IMR-90 (cell line): ENCODE measurements at regions not wholly inside any gene's neighbourhood (a gene's known extent, or its start where the extent isn't known, plus 50 kb on each side); places are given as distances from the start of the nearest gene placed in this dataset.

Source experiments
- ATAC-seq: fragments of 200-7000 bp; cut with Tn5 transposase; 2 replicates; pipeline ENCODE4 v1.9.1; 2020; ENCODE audit warnings: low read depth, mild to moderate bottlenecking, moderate library complexity
- BruUV-seq: library from RNA; stranded (reverse); fragments of 400-500 nt; replicated peaks from 2 replicates; lab custom pipeline; 2021; lab: Mats Ljungman, UMichigan
- CTCF ChIA-PET: fragments of 300-600 bp; formaldehyde crosslinking; extraction: SDS; loops from one replicate; lab custom pipeline; 2021; ENCODE audit warnings: antibody characterized with exemption; lab: Yijun Ruan, JAX
- POLR2A ChIA-PET: fragments of 300-600 bp; sonication (Branson Sonifier 250); formaldehyde crosslinking; loops from one replicate; lab custom pipeline; 2022; ENCODE audit warnings: antibody characterized with exemption; ENCODE audit not compliant: unreplicated experiment; lab: Charles Lee
- DNase-seq: peaks from one replicate; pipeline ENCODE4 v3.0.0; 2013
- H2AFZ ChIP-seq: replicated peaks from 2 replicates; pipeline ENCODE3; 2013; ENCODE audit warnings: low read length, mild to moderate bottlenecking; ENCODE audit not compliant: poor library complexity
- H2AK5ac ChIP-seq: 2 replicates; pipeline ENCODE4 v1.6.1; 2013; ENCODE audit warnings: low read depth, low read length, inconsistent platforms
- H2AK9ac ChIP-seq: replicated peaks from 2 replicates; pipeline ENCODE3; 2013; ENCODE audit warnings: mild to moderate bottlenecking, low read depth, low read length, moderate library complexity; ENCODE audit not compliant: poor library complexity
- H2BK120ac ChIP-seq: 2 replicates; pipeline ENCODE4 v1.6.1; 2013; ENCODE audit warnings: low read depth, low read length, inconsistent platforms
- H2BK15ac ChIP-seq: 3 replicates; pipeline ENCODE4 v1.6.1; 2013; ENCODE audit warnings: low read depth, low read length, inconsistent platforms
- H2BK20ac ChIP-seq: 2 replicates; pipeline ENCODE4 v1.6.1; 2013; ENCODE audit warnings: low read depth, mild to moderate bottlenecking, inconsistent platforms, low read length, moderate library complexity
- H2BK5ac ChIP-seq: 2 replicates; pipeline ENCODE4 v1.6.1; 2013; ENCODE audit warnings: mild to moderate bottlenecking, low read depth, low read length, inconsistent platforms; ENCODE audit not compliant: poor library complexity, severe bottlenecking
- H3K14ac ChIP-seq: replicated peaks from 2 replicates; pipeline ENCODE4 v1.6.1; 2013; ENCODE audit warnings: low read depth, low read length, inconsistent platforms
- H3K18ac ChIP-seq: 2 replicates; pipeline ENCODE4 v1.6.1; 2013; ENCODE audit warnings: low read depth, low read length, control low read depth
- H3K23ac ChIP-seq: 2 replicates; pipeline ENCODE4 v1.6.1; 2013; ENCODE audit warnings: low read depth, low read length, inconsistent platforms
- H3K27ac ChIP-seq: 2 replicates; pipeline ENCODE4 v1.5.1; 2013; ENCODE audit warnings: mild to moderate bottlenecking, control low read depth, low read length; ENCODE audit not compliant: insufficient read depth
- H3K27me3 ChIP-seq: 2 replicates; pipeline ENCODE4 v1.6.1; 2013; ENCODE audit warnings: low read length; ENCODE audit not compliant: control insufficient read depth, insufficient read depth
- H3K36me3 ChIP-seq: 2 replicates; pipeline ENCODE4 v1.6.1; 2013; ENCODE audit warnings: low read length, mixed read lengths; ENCODE audit not compliant: control insufficient read depth, insufficient read depth
- H3K4ac ChIP-seq: 2 replicates; pipeline ENCODE4 v1.6.1; 2013; ENCODE audit warnings: low read depth, low read length, inconsistent platforms
- H3K4me1 ChIP-seq: 2 replicates; pipeline ENCODE4 v1.6.1; 2013; ENCODE audit warnings: low read length, mixed read lengths; ENCODE audit not compliant: control insufficient read depth, insufficient read depth
- H3K4me2 ChIP-seq: 2 replicates; pipeline ENCODE4 v1.6.1; 2013; ENCODE audit warnings: low read depth, mild to moderate bottlenecking, control low read depth, low read length, moderate library complexity
- H3K4me3 ChIP-seq: 2 replicates; pipeline ENCODE4 v1.5.1; 2013; ENCODE audit warnings: low read depth, mild to moderate bottlenecking, control low read depth, low read length, moderate library complexity; ENCODE audit not compliant: insufficient read depth
- H3K56ac ChIP-seq: 2 replicates; pipeline ENCODE4 v1.6.1; 2013; ENCODE audit warnings: low read length, inconsistent platforms; ENCODE audit not compliant: insufficient read depth; ENCODE audit errors: extremely low read depth
- H3K79me1 ChIP-seq, 2 experiments: 2 replicates each; pipeline ENCODE4 v1.6.1; 2013; ENCODE audit warnings: low read length in 2 of 2, inconsistent platforms in 1 of 2, low read depth in 1 of 2
- H3K9ac ChIP-seq: 2 replicates; pipeline ENCODE4 v1.6.1; 2013; ENCODE audit warnings: low read depth, low read length, control low read depth
- H3K9me1 ChIP-seq: 2 replicates; pipeline ENCODE4 v1.6.1; 2013; ENCODE audit warnings: low read length, inconsistent platforms; ENCODE audit not compliant: insufficient read depth
- H3K9me3 ChIP-seq: 2 replicates; pipeline ENCODE4 v1.6.1; 2013; ENCODE audit warnings: low read length; ENCODE audit not compliant: control insufficient read depth, insufficient read depth
- H4K20me1 ChIP-seq: 2 replicates; pipeline ENCODE4 v1.6.1; 2013; ENCODE audit warnings: low read length, inconsistent platforms; ENCODE audit not compliant: insufficient read depth
- H4K5ac ChIP-seq: 2 replicates; pipeline ENCODE4 v1.6.1; 2013; ENCODE audit warnings: mild to moderate bottlenecking, low read depth, low read length, control low read depth
- H4K8ac ChIP-seq, 2 experiments: 2 replicates each; pipeline ENCODE4 v1.6.1; 2013; ENCODE audit warnings: low read depth in 2 of 2, low read length in 2 of 2, control low read depth in 1 of 2, inconsistent platforms in 1 of 2
- H4K91ac ChIP-seq: 2 replicates; pipeline ENCODE4 v1.6.1; 2013; ENCODE audit warnings: low read depth, low read length, inconsistent platforms; ENCODE audit not compliant: insufficient read depth
- BHLHE40 ChIP-seq: fragments of 150-350 bp; IDR thresholded peaks from 2 replicates; pipeline ENCODE4 v1.6.1; 2016; ENCODE audit warnings: mild to moderate bottlenecking, low read depth, low read length
- CHD1 ChIP-seq: IDR thresholded peaks from 2 replicates; pipeline ENCODE4 v1.6.1; 2012; ENCODE audit warnings: low read depth, low read length, improper control_type of control experiment
- CTCF ChIP-seq: conservative IDR thresholded peaks from 2 replicates; pipeline ENCODE4 v1.5.1; 2012; ENCODE audit warnings: mild to moderate bottlenecking, low read depth, low read length, improper control_type of control experiment
- ELK1 ChIP-seq: fragments of 150-350 bp; IDR thresholded peaks from 2 replicates; pipeline ENCODE4 v1.6.1; 2016; ENCODE audit warnings: low read depth, mild to moderate bottlenecking, low read length, moderate library complexity, borderline replicate concordance
- FOS ChIP-seq: fragments of 150-350 bp; IDR thresholded peaks from 2 replicates; pipeline ENCODE4 v1.6.1; 2016; ENCODE audit warnings: low read depth, low read length
- MAFK ChIP-seq: IDR thresholded peaks from 2 replicates; pipeline ENCODE4 v1.6.1; 2012; ENCODE audit warnings: low read depth, low read length, improper control_type of control experiment
- MAZ ChIP-seq: IDR thresholded peaks from 2 replicates; pipeline ENCODE4 v1.6.1; 2012; ENCODE audit warnings: low read depth, mild to moderate bottlenecking, low read length, improper control_type of control experiment, moderate library complexity, borderline replicate concordance
- MXI1 ChIP-seq: IDR thresholded peaks from 2 replicates; pipeline ENCODE4 v1.6.1; 2012; ENCODE audit warnings: low read depth, mild to moderate bottlenecking, low read length, moderate library complexity, borderline replicate concordance
- NFE2L2 ChIP-seq: fragments of 150-350 bp; IDR thresholded peaks from 2 replicates; pipeline ENCODE4 v1.6.1; 2016; ENCODE audit warnings: low read depth, mild to moderate bottlenecking, low read length
- POLR2A ChIP-seq: IDR thresholded peaks from 2 replicates; pipeline ENCODE4 v1.6.1; 2012; ENCODE audit warnings: mild to moderate bottlenecking, low read depth, low read length
- RAD21 ChIP-seq: IDR thresholded peaks from 2 replicates; pipeline ENCODE4 v1.6.1; 2012; ENCODE audit warnings: low read length, improper control_type of control experiment
- RCOR1 ChIP-seq: IDR thresholded peaks from 2 replicates; pipeline ENCODE4 v1.6.1; 2012; ENCODE audit warnings: mild to moderate bottlenecking, low read length, improper control_type of control experiment; ENCODE audit not compliant: insufficient replicate concordance
- RFX5 ChIP-seq: IDR thresholded peaks from 2 replicates; pipeline ENCODE4 v1.8.0; 2012; ENCODE audit warnings: low read depth, mild to moderate bottlenecking, low read length, moderate library complexity
- SMC3 ChIP-seq: fragments of 150-350 bp; IDR thresholded peaks from 2 replicates; pipeline ENCODE4 v1.6.1; 2016; ENCODE audit warnings: low read depth, mild to moderate bottlenecking, antibody characterized with exemption, low read length, moderate library complexity
- USF2 ChIP-seq: fragments of 150-350 bp; IDR thresholded peaks from 2 replicates; pipeline ENCODE4 v1.6.1; 2017; ENCODE audit warnings: mild to moderate bottlenecking, antibody characterized with exemption, low read length, low read depth
- dilution Hi-C: fragments of 300-500 bp; cut with HindIII; formaldehyde crosslinking; loops from one replicate; pipeline ENCODE4 v1.14.3; 2018; ENCODE audit warnings: low sequenced_read_pairs; ENCODE audit not compliant: unreplicated experiment
- in situ Hi-C: fragments of 300-500 bp; cut with MboI; formaldehyde crosslinking; loops from 3 replicates; pipeline ENCODE4 v1.14.3; 2019; ENCODE audit warnings: low sequenced_read_pairs, inconsistent platforms, mixed read lengths
- intact Hi-C: fragments of 100-400 bp; cut with micrococcal nuclease; formaldehyde crosslinking; loops from 2 replicates; pipeline ENCODE4 v1.10.0; 2022

GRCh38 chr16:56029026-56029425, 153.9 kb upstream of the CES5A start:
- H2BK20ac ChIP-seq, result no peak overlapping the region
- no peak overlapping the region for H2BK5ac ChIP-seq
- no peak overlapping the region for H4K8ac ChIP-seq
- no TSS peak for BruUV-seq
- no peak overlapping the region for H3K4me2 ChIP-seq
- H3K27me3 ChIP-seq, result no peaks in the 10 kb centered on the region
- H3K9me1 ChIP-seq, result no peaks in the 10 kb centered on the region
- CTCF ChIA-PET, result no interaction called here
- H4K91ac ChIP-seq, result no peak overlapping the region
- ATAC-seq, result no peak
- H2AK9ac ChIP-seq, result no peak overlapping the region
- H3K4ac ChIP-seq, result no peak overlapping the region
- H3K14ac ChIP-seq, result no peak overlapping the region
- POLR2A ChIA-PET, result no interaction called here
- intact Hi-C loops, result no loop called here
- TF ChIP-seq BHLHE40 (no peak), RFX5 (no peak), RAD21 (no peak), USF2 (no peak), MAZ (no peak), FOS (no peak), SMC3 (no peak), CHD1 (no peak), RCOR1 (no peak), CTCF (no peak), POLR2A (no peak), MAFK (no peak), ELK1 (no peak), NFE2L2 (no peak), MXI1 (no peak)
- no peak overlapping the region for H3K18ac ChIP-seq
- no peak overlapping the region for H3K9ac ChIP-seq
- in situ Hi-C loops, result no loop called here
- H3K4me3 ChIP-seq, result no peak overlapping the region
- H2BK15ac ChIP-seq, result no peak overlapping the region
- H2AFZ ChIP-seq, result no peak overlapping the region
- no peaks in the 10 kb centered on the region for H3K9me3 ChIP-seq
- H4K5ac ChIP-seq, result no peak overlapping the region
- no peak overlapping the region for H2BK120ac ChIP-seq
- dilution Hi-C loops, result no loop called here
- H3K56ac ChIP-seq, result no peak overlapping the region
- H3K4me1 ChIP-seq, result no peaks in the 10 kb centered on the region
- no peak for DNase-seq
- no peaks in the 10 kb centered on the region for H3K79me1 ChIP-seq
- H3K23ac ChIP-seq, result no peak overlapping the region
- no peaks in the 10 kb centered on the region for H4K20me1 ChIP-seq
- H3K27ac ChIP-seq, result no peak overlapping the region
- no peak overlapping the region for H2AK5ac ChIP-seq
- no peaks in the 10 kb centered on the region for H3K36me3 ChIP-seq
